Stomach (tissue), 4 donors: ENCODE measurements at regions not wholly inside any gene's neighbourhood (a gene's known extent, or its start where the extent isn't known, plus 50 kb on each side); places are given as distances from the start of the nearest gene placed in this dataset.

Experiments
- CTCF ChIP-seq, 7 experiments: fragments of 450-650 bp in 4 of 7; fragments of 200-600 bp in 3 of 7; sonication (generic) in 3 of 7; IDR thresholded peaks; one replicate each; pipeline ENCODE4 v1.5.1; 2016 to 2019; ENCODE audit warnings: antibody characterized with exemption in 7 of 7, control low read depth in 2 of 7, mild to moderate bottlenecking in 1 of 7
- EP300 ChIP-seq: sonication (generic); formaldehyde crosslinking; IDR thresholded peaks from one replicate; pipeline ENCODE4 v1.6.1; 2017; ENCODE audit warnings: antibody characterized with exemption
- POLR2A ChIP-seq, 4 donors: fragments of 450-650 bp; IDR thresholded peaks; one replicate each; pipeline ENCODE4 v1.6.1; 2016; ENCODE audit warnings: antibody characterized with exemption in 4 of 4, control low read depth in 2 of 4, mild to moderate bottlenecking in 1 of 4, moderate library complexity in 1 of 4
- POLR2AphosphoS5 ChIP-seq, 3 donors: sonication (generic); formaldehyde crosslinking; IDR thresholded peaks; one replicate each; pipeline ENCODE4 v1.6.1; 2016; ENCODE audit warnings: antibody characterized with exemption in 3 of 3

- no peak for TF ChIP-seq POLR2A (IDR thresholded peaks at IDR 0.05)
- no peak for TF ChIP-seq EP300
- TF ChIP-seq CTCF (IDR thresholded peaks at IDR 0.05), result no peak
- no peak for TF ChIP-seq POLR2AphosphoS5 (IDR thresholded peaks at IDR 0.05)
Observed at GRCh38 chr13:47869776-47870175, 131.3 kb downstream of the SUCLA2 start.
